Hepatocyte (in vitro differentiated cells): ENCODE measurements at regions not wholly inside any gene's neighbourhood (a gene's known extent, or its start where the extent isn't known, plus 50 kb on each side); places are given as distances from the start of the nearest gene placed in this dataset.

ENCODE experiments used
- EZH2 ChIP-seq: fragments of 200-600 bp; sonication (generic); IDR thresholded peaks from 2 replicates; pipeline ENCODE4 v1.6.1; 2016; ENCODE audit warnings: antibody characterized with exemption, mild to moderate bottlenecking, borderline replicate concordance
- TF ChIP-seq, protein P1 (sequence below): fragments of 200-600 bp; sonication (generic); IDR thresholded peaks from 2 replicates; pipeline ENCODE4 v1.5.1; 2016; ENCODE audit warnings: antibody characterized with exemption, mild to moderate bottlenecking; ENCODE audit not compliant: poor library complexity

- TF ChIP-seq EZH2 = no peak
- TF ChIP-seq, protein P1, sequence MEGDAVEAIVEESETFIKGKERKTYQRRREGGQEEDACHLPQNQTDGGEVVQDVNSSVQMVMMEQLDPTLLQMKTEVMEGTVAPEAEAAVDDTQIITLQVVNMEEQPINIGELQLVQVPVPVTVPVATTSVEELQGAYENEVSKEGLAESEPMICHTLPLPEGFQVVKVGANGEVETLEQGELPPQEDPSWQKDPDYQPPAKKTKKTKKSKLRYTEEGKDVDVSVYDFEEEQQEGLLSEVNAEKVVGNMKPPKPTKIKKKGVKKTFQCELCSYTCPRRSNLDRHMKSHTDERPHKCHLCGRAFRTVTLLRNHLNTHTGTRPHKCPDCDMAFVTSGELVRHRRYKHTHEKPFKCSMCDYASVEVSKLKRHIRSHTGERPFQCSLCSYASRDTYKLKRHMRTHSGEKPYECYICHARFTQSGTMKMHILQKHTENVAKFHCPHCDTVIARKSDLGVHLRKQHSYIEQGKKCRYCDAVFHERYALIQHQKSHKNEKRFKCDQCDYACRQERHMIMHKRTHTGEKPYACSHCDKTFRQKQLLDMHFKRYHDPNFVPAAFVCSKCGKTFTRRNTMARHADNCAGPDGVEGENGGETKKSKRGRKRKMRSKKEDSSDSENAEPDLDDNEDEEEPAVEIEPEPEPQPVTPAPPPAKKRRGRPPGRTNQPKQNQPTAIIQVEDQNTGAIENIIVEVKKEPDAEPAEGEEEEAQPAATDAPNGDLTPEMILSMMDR = no peak
These were observed 710.6 kb downstream of the EDEM1 start for GRCh38 chr3:5898106-5898505.
